Progenitor cell of endocrine pancreas (in vitro differentiated cells): ENCODE measurements at regions not wholly inside any gene's neighbourhood (a gene's known extent, or its start where the extent isn't known, plus 50 kb on each side); places are given as distances from the start of the nearest gene placed in this dataset.
"Not testable (repeated sequence)": the region's sequence is repeated elsewhere in the genome, so short reads cannot be mapped to it uniquely, and the experiment has no call there.

Experiments
- DNase-seq: peaks from one replicate; pipeline ENCODE4 v3.0.0; 2021; ENCODE audit warnings: low spot score; ENCODE audit not compliant: unreplicated experiment
- H3K27ac Mint-ChIP-seq: 2 replicates; pipeline ENCODE4 v1.8.0; 2021; ENCODE audit warnings: mild to moderate bottlenecking, moderate library complexity, mixed read lengths
- H3K27me3 Mint-ChIP-seq: 2 replicates; pipeline ENCODE4 v1.8.0; 2021; ENCODE audit warnings: mixed read lengths
- H3K36me3 Mint-ChIP-seq: 2 replicates; pipeline ENCODE4 v1.8.0; 2022; ENCODE audit warnings: mixed read lengths; ENCODE audit not compliant: insufficient read depth
- H3K4me1 Mint-ChIP-seq: 2 replicates; pipeline ENCODE4 v1.8.0; 2021; ENCODE audit warnings: low read depth, mixed read lengths
- H3K4me3 Mint-ChIP-seq: 2 replicates; pipeline ENCODE4 v1.8.0; 2021; ENCODE audit warnings: low read depth, mild to moderate bottlenecking, moderate library complexity, mixed read lengths
- H3K9me3 Mint-ChIP-seq: 2 replicates; pipeline ENCODE4 v1.8.0; 2021; ENCODE audit warnings: low read depth, mixed read lengths
- CTCF ChIP-seq: fragments of 200-600 bp; sonication (generic); IDR thresholded peaks from one replicate; pipeline ENCODE4 v1.5.0; 2021; ENCODE audit warnings: antibody characterized with exemption, mild to moderate bottlenecking; ENCODE audit not compliant: unreplicated experiment

GRCh38 chr5:66377747-66378146 lies 218.4 kb upstream of the MAST4 start:
- Mint-ChIP-seq H3K4me3 (no peak overlapping the region), H3K9me3 (peaks cover 20% of the 10 kb centered on the region), H3K36me3 (no peaks in the 10 kb centered on the region), H3K4me1 (peaks cover 7% of the 10 kb centered on the region), H3K27ac (no peak overlapping the region), H3K27me3 (no peaks in the 10 kb centered on the region)
- TF ChIP-seq CTCF, result no peak
- no peak for DNase-seq

- H3K27me3 Mint-ChIP-seq, result no peaks in the 10 kb centered on the region
- H3K36me3 Mint-ChIP-seq, result no peaks in the 10 kb centered on the region
- peaks cover 22% of the 10 kb centered on the region for H3K9me3 Mint-ChIP-seq
These were observed 217.8 kb upstream of the MAST4 start for GRCh38 chr5:66378407-66378806.

GRCh38 chr5:66382152-66382551 lies 214.0 kb upstream of the MAST4 start:
- no peak overlapping the region for H3K4me3 Mint-ChIP-seq
- H3K27ac Mint-ChIP-seq, result no peak overlapping the region
- no peak for DNase-seq
- no peaks in the 10 kb centered on the region for H3K27me3 Mint-ChIP-seq
- no peak for TF ChIP-seq CTCF
- H3K9me3 Mint-ChIP-seq, result peaks cover 21% of the 10 kb centered on the region
- H3K36me3 Mint-ChIP-seq, result no peaks in the 10 kb centered on the region
- peaks cover 7% of the 10 kb centered on the region for H3K4me1 Mint-ChIP-seq

More at GRCh38 chr5:66378407-66378806, 217.8 kb upstream of the MAST4 start:
- no peak for DNase-seq
- no peak overlapping the region for H3K4me3 Mint-ChIP-seq
- peak overlapping the region; percentile 65 for H3K27ac Mint-ChIP-seq
- H3K4me1 Mint-ChIP-seq, result peaks cover 7% of the 10 kb centered on the region
- no peak for TF ChIP-seq CTCF

- H3K4me1 Mint-ChIP-seq, result peaks cover 23% of the 10 kb centered on the region
- not testable (repeated sequence) for H3K36me3 Mint-ChIP-seq, DNase-seq, H3K27me3 Mint-ChIP-seq, H3K27ac Mint-ChIP-seq, H3K4me3 Mint-ChIP-seq
- H3K9me3 Mint-ChIP-seq, result peaks cover 17% of the 10 kb centered on the region
These were observed 191.0 kb upstream of the MAST4 start for GRCh38 chr5:66405145-66405544.

- peaks cover 21% of the 10 kb centered on the region for H3K9me3 Mint-ChIP-seq
- TF ChIP-seq CTCF, result no peak
- H3K27me3 Mint-ChIP-seq, result no peaks in the 10 kb centered on the region
- no peak overlapping the region for H3K4me3 Mint-ChIP-seq
- DNase-seq, result no peak
- H3K27ac Mint-ChIP-seq, result peak overlapping the region; percentile 68
- H3K36me3 Mint-ChIP-seq, result peaks cover 2% of the 10 kb centered on the region
- peaks cover 22% of the 10 kb centered on the region for H3K4me1 Mint-ChIP-seq
These were observed 189.3 kb upstream of the MAST4 start for GRCh38 chr5:66406761-66407336.

- TF ChIP-seq CTCF, result no peak
- H3K9me3 Mint-ChIP-seq, result peaks cover 14% of the 10 kb centered on the region
- H3K27me3 Mint-ChIP-seq, result no peaks in the 10 kb centered on the region
- peaks cover 20% of the 10 kb centered on the region for H3K4me1 Mint-ChIP-seq
- peak overlapping the region; percentile 21 for H3K27ac Mint-ChIP-seq
- H3K4me3 Mint-ChIP-seq, result no peak overlapping the region
- DNase-seq, result no peak
- peaks cover 2% of the 10 kb centered on the region for H3K36me3 Mint-ChIP-seq
These were observed 188.4 kb upstream of the MAST4 start for GRCh38 chr5:66407765-66408164.
